ENCODE measurements at regions not wholly inside any gene's neighbourhood (a gene's known extent, or its start where the extent isn't known, plus 50 kb on each side); places are given as distances from the start of the nearest gene placed in this dataset.

GRCh38 chr2:238963161-238963970 lies 115.5 kb downstream of the TWIST2 start:
- DNase-seq = no peak

- DNase-seq = no peak
These were observed 116.1 kb downstream of the TWIST2 start for GRCh38 chr2:238963971-238964328.

DNA sequence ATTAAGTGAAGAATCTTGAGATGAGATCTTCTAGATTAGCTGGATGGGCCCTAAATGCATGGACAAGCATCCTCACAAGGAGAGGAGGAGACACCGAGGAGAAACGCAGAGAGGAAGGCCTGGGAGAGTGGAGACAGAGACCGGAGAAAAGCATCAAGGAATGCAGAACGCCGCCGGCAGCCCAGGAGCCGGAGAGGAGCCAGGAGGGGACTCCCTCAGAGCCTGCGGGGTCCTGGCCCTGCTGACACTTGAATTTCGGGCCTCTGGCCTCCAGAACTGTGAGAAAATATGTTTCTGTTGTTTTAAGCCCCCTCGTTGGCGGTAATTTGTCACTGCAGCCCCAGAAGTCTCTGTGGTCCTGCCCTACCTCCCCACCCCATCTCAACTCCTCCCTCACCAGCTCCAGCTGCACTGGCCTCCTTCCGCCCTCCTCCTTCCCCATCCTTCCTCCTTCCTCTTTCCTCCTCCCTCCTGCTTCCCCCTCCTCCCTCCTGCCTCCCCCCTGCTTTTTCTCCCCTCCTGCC lies 116.7 kb downstream of the TWIST2 start:
- DNase-seq = no peak

- DNase-seq = no peak
These were observed 117.6 kb downstream of the TWIST2 start for GRCh38 chr2:238965371-238966071.

DNA sequence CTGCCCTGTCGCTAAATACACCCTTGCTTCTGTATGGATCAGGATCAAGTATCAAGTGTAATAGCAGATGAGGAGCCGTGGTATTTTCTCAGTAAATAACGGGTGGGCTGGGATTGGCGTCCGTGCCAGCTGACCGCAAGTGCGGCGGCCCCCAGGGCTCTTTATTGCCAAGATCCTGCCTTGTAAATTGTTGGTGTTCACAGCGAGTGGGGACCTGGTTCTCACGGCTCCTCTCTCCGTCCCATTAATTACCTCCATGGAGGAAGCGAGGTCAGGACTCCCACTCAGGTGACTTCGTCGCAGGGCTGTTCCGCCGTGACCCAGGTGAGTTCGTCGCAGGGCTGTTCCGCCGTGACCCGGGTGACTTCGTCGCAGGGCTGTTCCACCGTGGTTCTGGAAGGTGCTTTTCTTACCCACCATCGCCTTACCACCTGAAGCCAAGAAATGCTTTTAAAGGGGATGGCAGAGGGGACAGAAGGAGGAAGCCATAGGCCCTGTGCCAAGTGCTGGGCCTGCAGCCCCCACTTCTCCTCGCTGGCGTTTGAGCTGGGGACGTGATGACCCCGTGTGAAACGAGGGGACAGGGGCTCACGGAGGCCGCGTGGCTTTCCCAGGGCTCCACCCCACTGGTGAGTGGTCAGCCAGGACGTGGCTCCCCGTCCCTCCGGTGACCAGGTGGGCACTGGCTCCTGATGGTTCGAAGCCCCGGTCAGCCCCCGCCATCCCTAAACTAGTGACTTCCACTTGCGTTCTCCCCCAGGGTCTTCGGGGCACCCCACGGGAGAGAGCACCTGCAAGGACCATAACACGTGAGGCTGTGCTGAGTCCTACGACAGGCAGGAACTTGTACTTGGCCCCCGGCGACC lies 118.4 kb downstream of the TWIST2 start:
- DNase-seq = no peak

DNA sequence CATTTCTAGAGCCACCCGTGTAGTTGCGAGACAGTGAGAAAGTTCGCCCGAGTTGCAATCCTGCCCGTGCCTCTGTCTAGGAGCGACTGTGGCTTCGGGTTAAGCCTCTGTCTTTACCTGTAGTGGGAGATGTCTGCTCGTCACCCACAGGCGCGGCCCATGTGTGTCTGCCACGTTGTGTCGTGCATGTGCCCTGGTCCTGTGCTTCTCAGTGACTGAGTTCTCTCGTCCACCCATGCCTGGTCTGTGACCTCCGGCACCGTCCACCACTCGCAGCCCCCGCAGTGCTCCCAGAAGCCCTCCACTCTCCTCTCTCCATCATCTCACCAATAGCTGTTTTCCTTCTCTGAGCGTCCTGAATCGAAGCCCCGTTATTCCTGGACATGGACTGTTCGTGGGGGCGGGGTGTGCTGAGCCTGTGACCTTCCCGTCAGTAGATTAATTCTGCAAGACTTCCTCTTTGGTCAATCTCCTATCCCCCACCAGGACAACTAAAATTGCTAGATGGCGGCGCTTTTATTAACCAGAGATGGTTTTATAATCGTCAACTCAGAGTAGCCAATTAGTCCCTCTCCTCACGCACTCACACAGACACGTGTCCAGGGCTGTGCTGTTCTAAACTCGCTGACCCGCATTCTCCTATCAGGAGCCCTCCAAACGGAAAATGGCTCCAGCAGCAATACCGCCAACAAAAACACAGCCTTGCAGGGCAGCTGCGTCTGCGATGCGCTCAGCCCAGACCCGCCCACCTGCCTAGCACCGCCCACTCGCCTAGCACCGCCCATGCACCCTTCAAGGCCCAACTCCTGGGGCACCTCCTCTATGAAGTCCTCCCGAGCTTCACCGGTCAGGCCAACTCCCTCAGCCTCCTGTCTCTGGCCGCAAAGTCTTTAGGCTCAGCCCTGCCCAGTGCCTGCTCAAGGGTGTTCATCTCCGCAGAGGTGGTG lies 119.4 kb downstream of the TWIST2 start:
- DNase-seq = no peak

DNA sequence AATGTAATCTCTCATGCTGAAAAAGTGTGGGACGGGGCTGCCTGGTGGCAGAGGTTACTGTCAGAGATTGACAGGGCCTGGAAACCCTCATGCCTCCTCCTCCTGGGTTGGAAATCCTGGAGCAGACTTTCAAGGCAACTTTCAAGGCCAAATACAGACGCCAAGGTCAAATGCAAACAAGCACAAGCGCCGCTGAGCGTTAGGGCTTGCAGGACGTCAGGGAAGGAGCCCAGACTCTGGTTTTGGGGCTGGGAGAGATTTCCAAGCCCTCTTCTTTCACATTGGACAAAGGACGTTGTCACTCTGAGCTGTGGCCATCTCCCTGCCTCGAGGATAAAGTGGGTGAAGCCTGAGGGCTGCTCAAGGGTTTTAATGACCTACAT lies 120.1 kb downstream of the TWIST2 start:
- no peak for DNase-seq

DNA sequence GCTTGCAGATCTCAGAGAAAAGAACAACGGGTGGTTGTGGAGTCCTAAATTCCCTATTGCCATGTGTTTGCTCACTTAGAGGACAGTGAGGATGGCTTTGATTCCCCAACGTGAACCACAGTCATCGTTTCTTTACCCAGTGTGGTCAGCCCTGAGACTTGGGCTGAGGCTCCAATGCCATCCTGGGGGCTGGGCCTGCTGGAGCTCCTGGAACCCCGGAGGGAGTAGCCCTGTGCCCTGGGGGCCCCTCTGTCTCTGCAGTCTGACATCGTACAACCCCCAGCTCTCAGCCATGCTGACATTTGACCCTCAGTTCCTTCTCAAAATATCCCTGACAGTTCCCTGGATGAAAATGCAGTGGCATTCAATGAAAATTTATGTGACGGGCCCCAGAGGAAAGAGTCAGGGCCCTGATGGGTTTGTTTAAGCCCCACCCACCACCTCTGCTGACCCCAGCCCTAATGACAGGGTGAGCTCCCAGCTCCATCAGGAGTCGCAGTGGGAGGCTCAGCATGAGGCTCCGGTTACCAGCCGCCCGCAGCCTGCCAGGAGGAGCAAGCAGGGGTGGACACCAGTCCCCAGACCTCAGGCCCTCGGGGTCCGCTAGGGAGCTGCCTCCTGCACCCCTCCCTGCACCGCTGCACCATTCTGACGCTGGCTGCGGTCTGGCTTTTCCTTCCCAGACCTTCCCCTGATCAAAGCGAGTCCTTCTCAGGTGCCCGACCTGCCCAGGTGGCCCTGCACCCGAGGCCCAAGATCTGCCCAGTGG lies 120.9 kb downstream of the TWIST2 start:
- DNase-seq = no peak

DNA sequence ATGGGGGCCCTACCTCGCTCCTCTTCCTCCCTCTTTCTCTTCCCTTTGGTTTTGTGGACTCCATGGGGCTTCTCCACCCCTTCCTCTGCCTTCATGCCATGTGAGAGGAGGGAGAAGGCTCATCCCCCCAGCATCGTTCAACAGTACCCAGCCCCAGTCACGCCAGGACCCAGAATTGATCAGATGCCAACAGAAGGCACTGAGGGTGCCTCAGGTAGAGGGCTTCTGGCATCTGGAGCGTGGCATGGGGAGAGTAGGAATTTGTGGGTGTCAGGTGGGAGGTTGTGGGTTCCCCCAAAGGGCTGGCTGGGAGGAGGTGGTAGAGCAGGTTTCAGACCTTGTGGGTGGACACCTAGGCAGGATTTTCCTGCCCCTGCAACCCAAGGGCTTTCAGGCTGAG lies 122.0 kb downstream of the TWIST2 start:
- no peak for DNase-seq

DNA sequence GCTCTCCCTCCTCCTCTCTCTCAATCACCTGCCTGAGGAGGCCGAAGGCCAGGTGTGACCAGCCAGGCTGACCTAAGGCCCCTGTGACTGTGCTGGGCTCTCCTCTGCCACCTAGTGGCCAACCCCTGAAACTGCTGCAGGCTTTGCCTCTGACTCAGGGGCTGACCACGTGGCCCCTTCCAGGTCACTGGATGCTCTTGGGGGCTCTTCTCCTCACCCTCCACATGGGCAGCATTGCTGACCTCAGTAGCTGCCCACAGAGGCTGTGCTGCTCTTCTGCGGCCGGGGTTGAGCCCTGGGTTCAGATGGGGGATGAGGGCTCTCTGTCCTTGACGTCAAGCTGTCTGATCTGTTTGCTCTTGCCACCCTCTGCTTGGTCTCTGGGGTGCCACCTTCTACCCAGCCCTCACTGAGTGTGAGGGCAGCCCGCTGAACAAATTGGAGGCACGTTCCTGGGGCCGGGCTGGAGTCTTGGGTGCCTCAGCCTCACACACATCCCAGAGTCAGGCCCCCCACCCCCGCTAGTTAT lies 122.7 kb downstream of the TWIST2 start:
- peak; percentile 38 for DNase-seq

- DNase-seq = no peak
These were observed 123.6 kb downstream of the TWIST2 start for GRCh38 chr2:238971318-238972145.

GRCh38 chr2:238972146-238972445 lies 124.2 kb downstream of the TWIST2 start:
- DNase-seq = no peak

GRCh38 chr2:238973038-238973739 lies 125.3 kb downstream of the TWIST2 start:
- DNase-seq = no peak

GRCh38 chr2:238974081-238974480 lies 126.2 kb downstream of the TWIST2 start:
- DNase-seq = no peak

DNA sequence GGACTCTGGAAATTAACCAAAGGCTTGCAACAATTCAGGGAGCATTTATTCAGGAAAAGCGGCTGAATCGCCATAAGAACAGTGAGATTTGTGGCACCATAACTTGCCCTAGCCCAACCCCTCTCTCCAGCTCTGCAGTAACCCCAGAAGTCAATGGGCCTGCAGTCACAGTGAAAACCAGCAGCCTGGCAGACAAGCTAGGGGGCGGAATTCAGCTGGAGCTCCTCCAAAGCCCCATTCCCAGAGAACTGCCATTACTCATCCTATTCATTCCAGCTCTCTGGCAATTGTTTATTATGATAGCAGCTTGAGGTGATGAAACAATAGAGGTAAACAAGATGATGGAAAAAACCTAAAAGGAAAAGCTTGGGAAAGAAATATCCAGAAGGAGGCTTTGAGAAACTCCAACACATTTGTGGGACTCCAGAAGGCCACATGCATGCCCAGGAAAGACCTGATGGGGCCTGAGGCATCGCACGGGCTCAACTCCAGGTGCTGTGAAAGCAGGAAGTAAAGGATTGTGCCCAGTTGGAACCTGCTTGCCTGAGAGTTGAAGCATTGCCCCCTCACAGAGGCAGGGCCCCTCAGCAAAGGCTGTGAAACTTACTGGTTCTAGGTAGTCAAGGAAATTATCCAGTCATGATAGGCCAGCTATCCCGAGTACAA lies 126.7 kb downstream of the TWIST2 start:
- no peak for DNase-seq

- no peak for DNase-seq
These were observed 127.5 kb downstream of the TWIST2 start for GRCh38 chr2:238975408-238975807.

- no peak for DNase-seq
These were observed 130.6 kb downstream of the TWIST2 start for GRCh38 chr2:238978497-238978896.

DNA sequence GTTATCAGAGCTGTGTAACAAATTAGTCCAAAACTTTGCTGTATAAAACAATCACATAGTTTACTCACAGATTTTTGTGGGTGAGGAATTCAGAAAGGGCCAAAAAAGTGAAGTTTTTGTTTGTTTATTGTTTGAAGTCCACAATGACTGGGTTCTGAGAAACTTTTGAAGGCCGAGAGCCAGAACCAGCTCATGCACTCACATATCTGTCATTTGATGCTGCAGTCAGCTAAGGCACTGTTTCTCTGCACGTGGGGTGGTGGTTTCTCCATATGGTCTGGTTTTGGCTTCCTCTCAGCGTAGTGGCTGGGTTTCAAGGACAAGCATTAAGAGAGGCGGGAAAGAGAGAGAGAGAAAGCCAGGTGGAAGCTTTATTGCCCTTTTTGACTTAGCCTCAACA lies 131.8 kb downstream of the TWIST2 start:
- no peak for DNase-seq
